OCI-LY7 (cell line): ENCODE measurements at regions not wholly inside any gene's neighbourhood (a gene's known extent, or its start where the extent isn't known, plus 50 kb on each side); places are given as distances from the start of the nearest gene placed in this dataset.
"Not testable (repeated sequence)": the region's sequence is repeated elsewhere in the genome, so short reads cannot be mapped to it uniquely, and the experiment has no call there.

ENCODE experiments used
- BruUV-seq: library from RNA; stranded (reverse); fragments of 400-500 nt; replicated peaks from 2 replicates; lab custom pipeline; 2021; lab: Mats Ljungman, UMichigan
- CTCF ChIA-PET: fragments of 300-600 bp; sonication (Branson Sonifier 250); formaldehyde crosslinking; loops from one replicate; lab custom pipeline; 2022; ENCODE audit warnings: antibody characterized with exemption; ENCODE audit not compliant: unreplicated experiment; lab: Charles Lee
- POLR2A ChIA-PET: fragments of 300-600 bp; sonication (Branson Sonifier 250); formaldehyde crosslinking; loops from one replicate; lab custom pipeline; 2022; ENCODE audit warnings: antibody characterized with exemption; lab: Charles Lee
- DNase-seq: peaks from one replicate; pipeline ENCODE4 v3.0.0-alpha.2; 2015; ENCODE audit warnings: low spot score
- H2AFZ ChIP-seq: fragments of 200-600 bp; sonication (generic), shearing (Covaris generic); 2 replicates; pipeline ENCODE4 v1.6.1; 2014; ENCODE audit warnings: mild to moderate bottlenecking, antibody characterized with exemption, low read length, moderate library complexity
- H3K27ac ChIP-seq: fragments of 200-600 bp; sonication (generic); 2 replicates; pipeline ENCODE4 v1.5.1; 2014; ENCODE audit warnings: mixed run types, low read depth, mild to moderate bottlenecking, moderate library complexity, low read length, inconsistent platforms; ENCODE audit not compliant: poor library complexity, severe bottlenecking
- H3K36me3 ChIP-seq: fragments of 200-600 bp; sonication (generic); 2 replicates; pipeline ENCODE4 v1.6.1; 2014; ENCODE audit warnings: mild to moderate bottlenecking, antibody characterized with exemption, low read length, moderate library complexity, mixed read lengths; ENCODE audit not compliant: insufficient read depth
- H3K4me1 ChIP-seq: fragments of 200-600 bp; sonication (generic); 2 replicates; pipeline ENCODE4 v1.5.1; 2014; ENCODE audit warnings: mild to moderate bottlenecking, low read length; ENCODE audit not compliant: insufficient read depth, poor library complexity, severe bottlenecking
- H3K4me2 ChIP-seq: fragments of 200-600 bp; sonication (generic); 2 replicates; pipeline ENCODE4 v1.6.1; 2014; ENCODE audit warnings: mild to moderate bottlenecking, low read length
- H3K4me3 ChIP-seq: fragments of 200-600 bp; sonication (generic); 2 replicates; pipeline ENCODE4 v1.5.1; 2014; ENCODE audit warnings: mild to moderate bottlenecking, low read depth, low read length; ENCODE audit not compliant: poor library complexity, severe bottlenecking
- H3K79me2 ChIP-seq: fragments of 200-600 bp; sonication (generic); 2 replicates; pipeline ENCODE4 v1.6.1; 2016; ENCODE audit warnings: low read depth, mild to moderate bottlenecking, low read length, moderate library complexity, mixed read lengths; ENCODE audit not compliant: insufficient read depth
- H3K9me2 ChIP-seq: fragments of 200-600 bp; sonication (generic); 2 replicates; pipeline ENCODE4 v1.6.1; 2016; ENCODE audit warnings: mild to moderate bottlenecking, low read length, mixed read lengths; ENCODE audit not compliant: insufficient read depth
- H3K9me3 ChIP-seq: fragments of 200-600 bp; sonication (generic); 2 replicates; pipeline ENCODE4 v1.6.1; 2014; ENCODE audit warnings: mild to moderate bottlenecking, mixed run types, low read length, mixed read lengths
- H4K20me1 ChIP-seq: fragments of 200-600 bp; sonication (generic); 2 replicates; pipeline ENCODE4 v1.6.1; 2014; ENCODE audit warnings: mild to moderate bottlenecking, antibody characterized with exemption, low read length, moderate library complexity, mixed read lengths; ENCODE audit not compliant: insufficient read depth
- CTCF ChIP-seq: fragments of 200-600 bp; sonication (generic); conservative IDR thresholded peaks from 2 replicates; pipeline ENCODE4 v1.5.1; 2014; ENCODE audit warnings: mild to moderate bottlenecking, antibody characterized with exemption, low read length, moderate library complexity, mixed read lengths
- EZH2phosphoT487 ChIP-seq: fragments of 200-600 bp; sonication (generic); IDR thresholded peaks from 2 replicates; pipeline ENCODE4 v1.6.1; 2018; ENCODE audit warnings: low read depth, borderline replicate concordance, mild to moderate bottlenecking, mixed run types, antibody characterized with exemption, low read length, moderate library complexity, mixed read lengths
- intact Hi-C: fragments of 100-400 bp; cut with micrococcal nuclease; formaldehyde crosslinking; loops from one replicate; pipeline ENCODE4 v1.10.0; 2022; ENCODE audit not compliant: unreplicated experiment

GRCh38 chr20:12949429-12949980 is 59.3 kb upstream of the SPTLC3 start:
- Histone ChIP-seq H3K4me1 (no peaks in the 10 kb centered on the region), H4K20me1 (no peaks in the 10 kb centered on the region), H3K36me3 (no peaks in the 10 kb centered on the region), H2AFZ (no peak overlapping the region), H3K9me2 (no peaks in the 10 kb centered on the region), H3K9me3 (no peaks in the 10 kb centered on the region), H3K4me2 (no peak overlapping the region), H3K79me2 (no peaks in the 10 kb centered on the region), H3K27ac (no peak overlapping the region), H3K4me3 (no peak overlapping the region)
- intact Hi-C loops, result no loop called here
- BruUV-seq, result no TSS peak
- no peak for DNase-seq
- TF ChIP-seq CTCF (no peak), EZH2phosphoT487 (no peak)
- ChIA-PET CTCF (no interaction called here), POLR2A (no interaction called here)

GRCh38 chr20:12954254-12954653 is 54.5 kb upstream of the SPTLC3 start:
- H3K36me3 ChIP-seq, H3K4me1 ChIP-seq, DNase-seq, BruUV-seq, H3K9me3 ChIP-seq, H2AFZ ChIP-seq, intact Hi-C loops, CTCF ChIA-PET, H4K20me1 ChIP-seq, H3K4me3 ChIP-seq, POLR2A ChIA-PET, H3K4me2 ChIP-seq, H3K79me2 ChIP-seq, H3K27ac ChIP-seq, H3K9me2 ChIP-seq: not testable (repeated sequence)

- Histone ChIP-seq H3K36me3 (no peaks in the 10 kb centered on the region), H4K20me1 (no peaks in the 10 kb centered on the region), H2AFZ (no peak overlapping the region), H3K9me2 (no peaks in the 10 kb centered on the region), H3K9me3 (no peaks in the 10 kb centered on the region), H3K79me2 (no peaks in the 10 kb centered on the region), H3K4me2 (no peak overlapping the region), H3K4me3 (no peak overlapping the region), H3K4me1 (no peaks in the 10 kb centered on the region), H3K27ac (no peak overlapping the region)
- intact Hi-C loops, result no loop called here
- no TSS peak for BruUV-seq
- no peak for DNase-seq
- no peak for TF ChIP-seq CTCF
- no peak for TF ChIP-seq EZH2phosphoT487
- CTCF ChIA-PET, result no interaction called here
- POLR2A ChIA-PET, result no interaction called here
Observed at GRCh38 chr20:12955611-12956010, 53.2 kb upstream of the SPTLC3 start.
